Pons (tissue), 1 donor: ENCODE measurements at regions not wholly inside any gene's neighbourhood (a gene's known extent, or its start where the extent isn't known, plus 50 kb on each side); places are given as distances from the start of the nearest gene placed in this dataset.

Experiments
- DNase-seq: peaks from one replicate; pipeline ENCODE4 v3.0.0-alpha.2; 2016; ENCODE audit warnings: low spot score

- DNase-seq = no peak
These were observed 1251.0 kb upstream of the PCDH9 start for GRCh38 chr13:68481130-68481529.

- DNase-seq = no peak
These were observed 1243.7 kb upstream of the PCDH9 start for GRCh38 chr13:68473834-68474326.

- DNase-seq = no peak
These were observed 1237.0 kb upstream of the PCDH9 start for GRCh38 chr13:68467160-68467559.

GRCh38 chr13:68440874-68441273, 1210.7 kb upstream of the PCDH9 start:
- no peak for DNase-seq

GRCh38 chr13:68439817-68440216, 1209.7 kb upstream of the PCDH9 start:
- DNase-seq = no peak

GRCh38 chr13:68428292-68428691, 1198.2 kb upstream of the PCDH9 start:
- DNase-seq = no peak

- DNase-seq = no peak
These were observed 1187.7 kb upstream of the PCDH9 start for GRCh38 chr13:68417801-68418200.

- no peak for DNase-seq
These were observed 1179.9 kb upstream of the PCDH9 start for GRCh38 chr13:68410007-68410406.

- DNase-seq = no peak
These were observed 1160.9 kb upstream of the PCDH9 start for GRCh38 chr13:68390987-68391386.

GRCh38 chr13:68386808-68387207, 1156.7 kb upstream of the PCDH9 start:
- DNase-seq = no peak

GRCh38 chr13:68380041-68380973, 1150.2 kb upstream of the PCDH9 start:
- DNase-seq = no peak

GRCh38 chr13:68378294-68378693, 1148.2 kb upstream of the PCDH9 start:
- DNase-seq = no peak

- DNase-seq = no peak
These were observed 1144.9 kb upstream of the PCDH9 start for GRCh38 chr13:68375004-68375403.

GRCh38 chr13:68369739-68370138, 1139.6 kb upstream of the PCDH9 start:
- no peak for DNase-seq

GRCh38 chr13:68368922-68369321, 1138.8 kb upstream of the PCDH9 start:
- no peak for DNase-seq

- no peak for DNase-seq
These were observed 1129.0 kb upstream of the PCDH9 start for GRCh38 chr13:68359105-68359504.

GRCh38 chr13:68358294-68358705, 1128.2 kb upstream of the PCDH9 start:
- DNase-seq = no peak

- no peak for DNase-seq
These were observed 1120.4 kb upstream of the PCDH9 start for GRCh38 chr13:68350554-68350953.

- DNase-seq = no peak
These were observed 1117.1 kb upstream of the PCDH9 start for GRCh38 chr13:68347220-68347619.

- DNase-seq = no peak
These were observed 1115.9 kb upstream of the PCDH9 start for GRCh38 chr13:68345963-68346531.

GRCh38 chr13:68323124-68323523, 1093.0 kb upstream of the PCDH9 start:
- DNase-seq = no peak

- no peak for DNase-seq
These were observed 1089.2 kb upstream of the PCDH9 start for GRCh38 chr13:68319384-68319783.

- peak; percentile 31 for DNase-seq
These were observed 1074.3 kb upstream of the PCDH9 start for GRCh38 chr13:68304286-68304893.
